RWPE2 (cell line): ENCODE measurements at regions not wholly inside any gene's neighbourhood (a gene's known extent, or its start where the extent isn't known, plus 50 kb on each side); places are given as distances from the start of the nearest gene placed in this dataset.

ENCODE experiments used
- ATAC-seq: fragments of 200-7000 bp; cut with Tn5 transposase; 3 replicates; pipeline ENCODE4 v1.9.1; 2021; ENCODE audit warnings: low read depth
- DNase-seq: peaks from one replicate; pipeline ENCODE4 v3.0.0-alpha.2; 2020; ENCODE audit warnings: low spot score
- H3K27ac ChIP-seq: fragments of 450-650 bp; 2 replicates; pipeline ENCODE4 v1.5.1; 2017; ENCODE audit warnings: mild to moderate bottlenecking; ENCODE audit not compliant: poor library complexity, severe bottlenecking
- H3K27me3 ChIP-seq: fragments of 250-450 bp; sonication (Bioruptor Pico); 2 replicates; pipeline ENCODE4 v1.5.1; 2021; ENCODE audit warnings: mild to moderate bottlenecking, moderate library complexity; ENCODE audit not compliant: insufficient read depth, poor library complexity, severe bottlenecking
- H3K36me3 ChIP-seq: fragments of 250-450 bp; sonication (Bioruptor Pico); 2 replicates; pipeline ENCODE4 v1.5.1; 2020; ENCODE audit warnings: low read depth, mild to moderate bottlenecking, moderate library complexity
- H3K4me1 ChIP-seq: fragments of 250-450 bp; sonication (Bioruptor Pico); 2 replicates; pipeline ENCODE4 v1.5.1; 2021; ENCODE audit warnings: mild to moderate bottlenecking, moderate library complexity; ENCODE audit not compliant: insufficient read depth, poor library complexity, severe bottlenecking
- H3K4me3 ChIP-seq: fragments of 250-450 bp; sonication (Bioruptor Pico); 2 replicates; pipeline ENCODE4 v1.5.1; 2021; ENCODE audit warnings: mild to moderate bottlenecking, moderate library complexity; ENCODE audit not compliant: severe bottlenecking
- H3K9me3 ChIP-seq: fragments of 250-450 bp; sonication (Bioruptor Pico); 2 replicates; pipeline ENCODE4 v1.5.1; 2021; ENCODE audit warnings: mild to moderate bottlenecking, moderate library complexity; ENCODE audit not compliant: severe bottlenecking
- CTCF ChIP-seq: fragments of 450-650 bp; IDR thresholded peaks from one replicate; pipeline ENCODE4 v1.5.1; 2017; ENCODE audit warnings: mild to moderate bottlenecking, moderate library complexity; ENCODE audit not compliant: poor library complexity, severe bottlenecking

DNA sequence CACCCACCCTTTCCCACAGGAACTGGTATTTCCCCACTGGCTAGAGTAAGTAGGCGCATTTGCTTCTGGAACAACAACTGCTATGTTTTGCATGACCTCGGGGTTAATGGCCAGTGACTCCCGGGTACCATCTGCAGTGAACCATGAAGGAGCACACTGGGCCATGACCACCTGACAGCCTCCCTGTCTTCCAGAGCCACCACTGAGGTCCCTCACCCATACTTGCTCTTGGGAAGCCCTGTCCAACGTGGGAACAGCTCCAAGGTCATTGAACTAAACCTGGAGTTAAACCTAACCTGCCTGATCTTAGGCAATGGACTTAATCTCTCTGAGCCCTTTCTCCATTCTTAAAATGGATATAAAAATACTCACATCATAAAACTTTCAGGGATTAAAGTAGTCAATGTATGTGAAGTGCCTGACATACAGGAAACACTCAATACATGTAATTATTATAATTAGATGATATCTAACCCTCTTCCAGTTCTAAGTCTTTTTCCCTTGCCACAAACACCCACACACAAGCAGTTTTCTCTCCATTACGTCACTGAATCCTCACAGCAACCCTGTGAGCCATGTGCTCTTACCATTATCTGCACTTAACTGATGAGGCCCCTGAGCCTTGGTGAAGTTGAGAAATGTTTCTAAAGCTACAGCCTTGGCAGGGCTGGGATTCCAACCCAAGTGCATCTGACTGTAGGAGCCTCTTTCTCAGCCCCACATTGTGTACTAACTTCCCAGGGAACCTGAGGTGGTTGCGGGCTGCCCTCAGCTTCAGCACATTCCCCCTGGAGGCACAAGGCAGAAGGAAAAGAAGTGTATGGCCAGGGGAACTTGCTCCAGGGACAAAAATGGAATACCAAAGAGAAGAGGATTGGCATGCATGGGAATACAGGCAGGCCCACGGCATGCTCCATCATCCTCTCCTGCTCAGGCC lies 74.5 kb upstream of the NCAM1 start:
- Histone ChIP-seq H3K4me1 (no peaks in the 10 kb centered on the region), H3K4me3 (no peak overlapping the region), H3K27ac (no peak overlapping the region), H3K9me3 (no peaks in the 10 kb centered on the region), H3K36me3 (no peaks in the 10 kb centered on the region), H3K27me3 (peaks cover 19% of the 10 kb centered on the region)
- TF ChIP-seq CTCF: no peak
- no peak for ATAC-seq
- no peak for DNase-seq

DNA sequence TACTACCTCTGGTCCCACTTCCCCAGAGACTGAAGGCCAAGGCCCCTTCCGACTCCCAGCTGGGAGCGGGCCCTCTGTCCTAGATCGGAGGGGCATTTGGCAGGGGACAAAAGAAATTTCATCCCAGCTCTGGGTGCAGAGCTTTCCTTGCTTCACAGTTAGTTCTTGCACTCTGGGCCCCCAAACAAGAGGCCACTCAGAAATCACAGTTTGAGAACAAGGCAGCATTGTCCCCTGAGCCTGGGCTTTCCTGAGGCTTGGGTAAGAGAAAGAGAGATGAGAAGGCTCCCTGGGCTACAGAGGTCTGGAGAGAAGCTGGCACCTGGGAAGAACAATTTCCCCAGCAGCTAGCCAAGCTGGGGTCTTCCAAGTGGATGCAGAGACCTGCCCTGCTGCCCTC lies 71.8 kb upstream of the NCAM1 start:
- Histone ChIP-seq H3K9me3 (no peaks in the 10 kb centered on the region), H3K4me3 (no peak overlapping the region), H3K27me3 (peaks cover 35% of the 10 kb centered on the region), H3K36me3 (no peaks in the 10 kb centered on the region), H3K27ac (no peak overlapping the region), H3K4me1 (no peaks in the 10 kb centered on the region)
- TF ChIP-seq CTCF: no peak
- ATAC-seq (no peak), DNase-seq (no peak)

GRCh38 chr11:112899235-112900006 lies 61.8 kb upstream of the NCAM1 start:
- no peak for ATAC-seq
- Histone ChIP-seq H3K27ac (no peak overlapping the region), H3K4me3 (no peak overlapping the region), H3K9me3 (no peaks in the 10 kb centered on the region), H3K27me3 (peaks cover 10% of the 10 kb centered on the region), H3K36me3 (no peaks in the 10 kb centered on the region), H3K4me1 (no peaks in the 10 kb centered on the region)
- TF ChIP-seq CTCF: no peak
- DNase-seq: no peak

GRCh38 chr11:112901924-112902323 lies 59.3 kb upstream of the NCAM1 start:
- H3K27ac ChIP-seq: no peak overlapping the region
- no peaks in the 10 kb centered on the region for H3K36me3 ChIP-seq
- DNase-seq: no peak
- no peaks in the 10 kb centered on the region for H3K9me3 ChIP-seq
- H3K4me3 ChIP-seq: no peak overlapping the region
- H3K27me3 ChIP-seq: peaks cover 13% of the 10 kb centered on the region
- H3K4me1 ChIP-seq: no peaks in the 10 kb centered on the region
- TF ChIP-seq CTCF: no peak
- ATAC-seq: no peak
